Kidney epithelial cell (primary cell): ENCODE measurements at regions not wholly inside any gene's neighbourhood (a gene's known extent, or its start where the extent isn't known, plus 50 kb on each side); places are given as distances from the start of the nearest gene placed in this dataset.

Experiments
- DNase-seq: peaks from one replicate; pipeline ENCODE4 v3.0.0-alpha.2; 2010; ENCODE audit warnings: low read depth
- H3K27me3 ChIP-seq: 2 replicates; pipeline ENCODE4 v1.6.0; 2011; ENCODE audit warnings: low read length; ENCODE audit not compliant: control insufficient read depth, insufficient read depth
- H3K36me3 ChIP-seq: 2 replicates; pipeline ENCODE4 v1.5.1; 2011; ENCODE audit warnings: low read length; ENCODE audit not compliant: control insufficient read depth, insufficient read depth
- H3K4me3 ChIP-seq: 2 replicates; pipeline ENCODE4 v1.5.1; 2011; ENCODE audit warnings: low read depth, mild to moderate bottlenecking, control low read depth, low read length
- CTCF ChIP-seq: IDR thresholded peaks from 2 replicates; pipeline ENCODE4 v1.5.1; 2011; ENCODE audit warnings: mild to moderate bottlenecking, moderate library complexity, low read length, control low read depth, inconsistent platforms; ENCODE audit not compliant: insufficient read depth, poor library complexity, severe bottlenecking

DNA sequence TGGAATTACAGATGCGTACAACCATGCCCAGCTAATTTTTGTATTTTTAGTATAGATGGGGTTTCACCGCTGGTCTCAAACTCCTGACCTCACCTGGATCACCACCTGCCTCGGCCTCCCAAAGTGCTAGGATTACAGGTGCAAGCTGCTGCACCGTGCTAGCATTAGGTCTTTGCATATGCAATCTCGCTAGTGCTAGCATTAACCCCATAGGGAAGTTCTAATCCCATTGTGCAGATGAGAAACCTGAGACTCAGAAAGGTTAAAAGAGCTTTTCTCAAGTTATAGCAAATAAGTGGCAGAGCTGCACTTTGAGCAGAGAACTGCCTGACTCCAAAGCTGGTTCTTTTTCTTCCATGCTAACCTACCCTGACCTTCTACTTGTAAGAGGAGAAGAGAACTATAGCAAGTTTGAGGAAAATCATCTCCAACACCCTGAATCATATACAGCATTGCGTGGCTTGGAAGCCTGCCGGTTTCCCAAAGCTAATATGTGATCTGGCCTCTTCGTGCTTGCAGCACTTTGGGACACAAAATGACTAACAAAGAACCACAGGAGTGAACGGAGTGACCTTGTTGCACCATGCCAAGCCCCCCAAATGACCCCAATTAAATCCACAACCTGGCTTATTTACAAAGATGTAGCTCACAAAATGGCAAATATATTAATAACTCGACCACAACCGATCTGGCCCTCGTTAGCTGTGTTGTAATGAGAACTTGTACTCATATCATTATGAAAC, 185.1 kb downstream of the TM2D1 start:
- DNase-seq, result no peak
- no peak overlapping the region for H3K4me3 ChIP-seq
- H3K27me3 ChIP-seq, result no peaks in the 10 kb centered on the region
- H3K36me3 ChIP-seq, result no peaks in the 10 kb centered on the region
- no peak for TF ChIP-seq CTCF

DNA sequence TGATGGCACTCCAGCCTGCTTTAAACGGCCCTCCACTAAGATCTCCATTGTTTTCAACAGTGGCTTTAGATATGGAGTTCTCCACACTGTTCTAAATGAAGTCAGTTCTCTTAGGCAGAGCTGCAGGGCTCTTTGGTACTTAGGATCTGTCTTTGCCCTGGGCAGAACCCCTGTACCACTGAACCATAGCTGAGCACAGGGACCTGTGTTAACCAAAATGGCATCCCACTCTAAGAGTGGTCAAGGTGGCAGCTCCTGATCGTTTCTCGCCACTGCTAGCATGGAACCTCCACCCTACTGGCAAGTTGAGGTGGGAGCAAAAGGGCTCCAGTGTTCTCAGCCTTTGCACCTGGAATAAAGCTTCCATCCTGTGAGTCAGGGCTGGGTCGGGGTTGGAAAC, 186.7 kb downstream of the TM2D1 start:
- DNase-seq, result no peak
- no peak for TF ChIP-seq CTCF
- Histone ChIP-seq H3K36me3 (no peaks in the 10 kb centered on the region), H3K27me3 (no peaks in the 10 kb centered on the region), H3K4me3 (no peak overlapping the region)

- no peak for DNase-seq
- H3K27me3 ChIP-seq, result no peaks in the 10 kb centered on the region
- H3K36me3 ChIP-seq, result no peaks in the 10 kb centered on the region
- TF ChIP-seq CTCF, result no peak
- H3K4me3 ChIP-seq, result no peak overlapping the region
Measured at GRCh38 chr1:61536174-61537108, 188.5 kb downstream of the TM2D1 start.

- H3K36me3 ChIP-seq, result no peaks in the 10 kb centered on the region
- no peak overlapping the region for H3K4me3 ChIP-seq
- H3K27me3 ChIP-seq, result no peaks in the 10 kb centered on the region
- no peak for DNase-seq
- no peak for TF ChIP-seq CTCF
Measured at GRCh38 chr1:61534847-61535246, 190.1 kb downstream of the TM2D1 start.

- no peak for TF ChIP-seq CTCF
Measured at GRCh38 chr1:61533546-61533945, 191.4 kb downstream of the TM2D1 start.

More at GRCh38 chr1:61533546-61533945, 191.4 kb downstream of the TM2D1 start:
- no peak for DNase-seq
- no peak overlapping the region for H3K4me3 ChIP-seq
- H3K36me3 ChIP-seq, result no peaks in the 10 kb centered on the region
- H3K27me3 ChIP-seq, result no peaks in the 10 kb centered on the region
